SIG-M5 (cell line): ENCODE measurements at regions not wholly inside any gene's neighbourhood (a gene's known extent, or its start where the extent isn't known, plus 50 kb on each side); places are given as distances from the start of the nearest gene placed in this dataset.
"Not testable (repeated sequence)": the region's sequence is repeated elsewhere in the genome, so short reads cannot be mapped to it uniquely, and the experiment has no call there.

Experiments used
- DNase-seq: peaks from one replicate; lab custom pipeline; 2025; lab: John Stamatoyannopoulos, UW

DNA sequence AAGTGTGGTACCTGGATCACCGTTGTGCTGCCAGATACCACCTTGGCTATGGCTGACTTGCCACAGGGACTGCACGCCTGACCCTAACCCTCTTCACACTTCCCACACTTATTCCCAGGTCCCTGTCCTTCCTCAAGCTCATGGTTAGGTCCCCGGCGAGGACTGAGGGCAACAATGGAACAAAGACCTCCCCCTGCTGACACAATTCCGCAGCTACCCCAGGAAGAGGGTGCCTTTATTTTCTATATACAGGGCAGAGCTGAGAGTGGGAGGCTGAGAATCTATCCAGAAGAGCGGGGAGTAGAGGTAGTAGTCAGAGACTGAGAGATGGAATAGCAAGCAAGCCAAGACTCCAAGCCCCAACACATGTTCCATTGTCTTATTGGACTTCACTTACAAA is 118.1 kb upstream of the SEM1 start:
- no peak for DNase-seq

DNA sequence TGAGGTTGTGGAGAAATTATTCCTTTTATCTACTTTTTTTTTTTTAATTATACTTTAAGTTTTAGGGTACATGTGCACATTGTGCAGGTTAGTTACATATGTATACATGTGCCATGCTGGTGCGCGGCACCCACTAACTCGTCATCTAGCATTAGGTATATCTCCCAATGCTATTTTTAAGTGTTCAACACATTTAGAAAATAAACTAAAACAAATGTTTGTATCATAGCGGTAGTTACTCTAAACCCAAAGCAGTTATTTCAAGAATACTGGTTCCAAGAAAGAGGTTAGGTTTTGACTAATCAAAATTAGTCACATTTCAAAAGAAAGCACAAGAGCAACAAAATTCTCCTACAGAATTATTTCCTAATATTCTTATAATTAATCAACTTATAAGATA is 119.5 kb upstream of the SEM1 start:
- not testable (repeated sequence) for DNase-seq

- DNase-seq = no peak
These were observed 121.8 kb upstream of the SEM1 start for GRCh38 chr7:96831446-96831845.

- no peak for DNase-seq
These were observed 122.5 kb upstream of the SEM1 start for GRCh38 chr7:96832092-96832662.

DNA sequence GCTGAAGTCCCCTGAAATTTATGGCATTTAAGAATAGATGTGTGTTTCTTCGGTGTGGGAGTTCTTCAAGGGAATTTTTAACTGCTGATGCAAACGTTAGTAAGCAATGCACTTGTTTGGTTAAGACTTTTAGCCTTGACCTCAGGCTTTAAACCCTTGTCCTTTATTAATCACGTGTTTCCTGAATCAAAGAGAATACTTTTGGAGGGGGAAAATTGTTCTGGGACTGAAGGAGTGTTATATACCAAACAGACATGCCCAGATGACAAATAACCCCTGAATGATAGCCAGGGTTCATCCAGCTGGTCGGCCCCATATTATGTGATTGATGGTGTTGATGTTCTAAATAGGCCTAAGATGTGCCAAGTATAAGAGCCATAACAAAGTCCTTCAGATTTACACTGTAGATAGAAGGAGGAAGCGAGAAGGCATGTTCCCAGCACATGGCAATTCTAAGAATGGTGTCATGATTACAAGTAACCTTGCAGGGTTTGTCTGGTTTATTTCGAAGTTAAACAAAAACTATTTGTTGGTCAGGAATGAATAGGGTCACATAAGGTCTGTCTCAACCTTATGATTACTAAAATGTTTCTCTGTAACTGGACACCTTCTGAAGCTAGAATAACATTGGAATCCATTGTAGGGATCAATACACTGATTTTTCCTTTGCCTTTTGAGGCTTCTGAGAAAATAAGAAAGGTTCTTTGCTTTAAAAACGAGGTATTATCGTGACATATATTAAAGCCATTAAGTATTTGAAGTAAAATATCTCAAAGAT is 124.2 kb upstream of the SEM1 start:
- no peak for DNase-seq

DNA sequence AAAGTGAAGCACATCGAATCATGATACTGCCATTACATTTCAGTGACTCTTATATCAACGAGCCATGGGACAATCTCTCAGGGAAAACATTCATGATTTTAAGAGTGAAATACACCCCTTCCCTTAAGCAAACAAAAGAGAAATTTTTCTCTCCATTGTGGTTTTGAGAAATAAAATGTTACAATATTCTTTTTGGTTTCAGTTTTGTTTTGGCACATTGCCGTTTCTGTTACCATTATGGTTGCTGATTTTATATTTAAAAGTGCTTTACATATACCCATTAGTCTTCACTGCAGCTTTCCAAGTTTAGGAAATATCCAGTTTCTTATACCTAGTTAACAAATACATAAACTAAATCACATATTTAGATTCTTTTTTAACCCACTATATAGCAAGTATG is 126.8 kb upstream of the SEM1 start:
- DNase-seq = no peak

DNA sequence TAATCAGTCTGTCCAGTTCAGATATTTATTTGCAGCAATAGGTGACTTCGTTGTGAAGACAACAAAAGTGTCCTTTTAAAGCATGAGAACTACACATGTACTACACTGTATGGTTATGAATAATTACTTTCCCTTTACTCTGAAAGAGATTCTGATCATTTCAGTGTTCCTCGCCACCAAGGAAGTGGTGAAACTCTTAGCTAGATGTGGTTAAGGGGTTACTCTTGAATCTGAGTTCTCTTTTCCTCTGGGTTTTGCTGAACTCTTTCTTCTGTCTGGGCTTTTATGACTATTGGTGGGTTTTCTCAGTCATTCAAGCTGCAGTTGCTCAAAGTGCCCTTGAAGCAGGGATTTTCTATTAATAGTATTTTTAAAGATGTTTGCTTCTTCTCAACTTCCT is 127.9 kb upstream of the SEM1 start:
- peak; percentile 69 for DNase-seq

GRCh38 chr7:96838481-96838880 is 128.8 kb upstream of the SEM1 start:
- no peak for DNase-seq

DNA sequence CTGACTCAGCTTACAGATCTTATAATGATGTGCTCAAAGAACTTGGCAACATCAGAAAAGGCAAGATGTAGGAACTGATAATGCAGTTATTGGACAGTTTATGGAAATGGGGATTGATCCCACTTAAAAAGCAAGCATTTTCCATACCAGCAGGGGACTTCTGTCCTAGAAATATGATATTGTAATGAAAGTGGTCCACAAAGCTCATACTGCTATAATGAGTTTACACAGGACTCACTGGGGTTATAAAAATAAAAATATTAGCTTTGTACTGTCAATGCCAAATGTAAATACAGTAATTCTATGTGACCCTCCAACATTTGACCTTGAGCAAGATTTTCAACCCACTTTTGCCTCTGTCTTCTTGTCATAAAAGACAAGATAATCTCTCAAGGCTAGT is 145.5 kb upstream of the SEM1 start:
- DNase-seq = no peak

- DNase-seq = no peak
These were observed 146.0 kb upstream of the SEM1 start for GRCh38 chr7:96855691-96856090.

- DNase-seq = no peak
These were observed 135.8 kb upstream of the DLX6 start for GRCh38 chr7:96869538-96869937.

- DNase-seq = no peak
These were observed 135.2 kb upstream of the DLX6 start for GRCh38 chr7:96870185-96870584.

GRCh38 chr7:96870934-96871333 is 134.4 kb upstream of the DLX6 start:
- no peak for DNase-seq

DNA sequence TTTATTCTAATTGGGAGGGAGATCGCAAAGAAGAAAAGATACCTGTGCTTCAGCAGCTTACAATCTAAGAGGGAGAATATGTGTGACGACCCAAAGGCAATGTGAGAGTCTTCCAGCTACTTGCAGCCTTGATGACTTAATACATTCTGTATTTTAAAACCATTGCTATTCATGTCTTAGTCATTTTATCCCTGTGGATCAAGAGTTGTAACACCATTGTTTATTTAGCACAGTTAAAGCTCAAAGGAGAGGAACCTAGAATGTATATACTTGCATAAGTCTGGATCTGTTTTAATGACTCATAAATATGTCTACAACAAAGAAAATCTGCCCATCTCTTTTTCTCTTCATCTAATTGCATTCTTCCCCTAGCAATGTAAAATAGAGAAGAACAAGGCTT is 117.9 kb upstream of the DLX6 start:
- DNase-seq = no peak

- DNase-seq = no peak
These were observed 106.2 kb upstream of the DLX6 start for GRCh38 chr7:96899108-96899507.

DNA sequence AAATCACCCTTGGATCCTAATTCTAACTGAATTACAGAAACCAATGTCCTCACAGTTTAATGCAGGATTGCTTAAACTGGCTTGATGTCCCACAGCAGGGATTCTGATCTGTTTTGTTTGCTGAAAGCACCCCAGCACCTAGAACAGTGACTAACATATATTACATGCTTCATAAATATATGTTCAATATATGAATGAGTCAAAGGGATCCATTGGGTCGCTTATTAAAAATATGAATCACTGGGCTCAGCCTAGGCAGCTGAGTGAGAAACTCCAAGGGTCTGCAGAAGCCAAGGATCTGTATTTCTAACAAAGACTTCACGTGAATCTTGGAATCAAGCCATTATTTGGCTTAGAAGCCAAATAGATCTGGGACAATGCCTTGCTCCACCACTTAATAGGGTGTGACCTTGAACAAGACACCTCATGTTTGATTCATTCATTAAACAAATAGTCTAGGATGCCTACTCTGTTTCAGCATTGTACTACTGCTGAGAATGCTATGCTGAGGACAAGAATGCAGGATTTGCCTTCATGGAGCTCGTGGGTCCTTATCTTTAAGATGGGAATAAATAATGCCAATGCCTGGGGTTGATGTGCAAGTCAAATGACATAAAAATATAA is 103.4 kb upstream of the DLX6 start:
- no peak for DNase-seq

DNA sequence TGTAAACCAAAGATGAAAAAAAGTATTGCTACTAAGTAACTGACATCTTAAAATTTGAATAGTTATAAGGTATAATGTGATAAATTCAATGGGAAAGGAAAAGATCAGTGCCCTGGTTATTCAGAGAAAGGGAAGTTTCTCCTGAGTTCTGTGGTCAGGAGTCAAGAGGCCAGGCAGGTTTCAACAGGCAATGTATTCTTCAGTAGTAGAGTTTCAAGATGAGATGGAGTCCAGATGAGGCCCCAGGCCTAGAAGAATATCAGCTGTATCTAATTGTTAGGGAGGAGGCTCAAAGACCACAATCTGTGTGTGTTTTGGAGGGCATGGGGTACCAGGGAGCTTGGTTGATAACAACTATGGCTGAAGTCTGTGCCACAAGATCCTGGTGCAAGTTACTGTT is 101.4 kb upstream of the DLX6 start:
- no peak for DNase-seq

- no peak for DNase-seq
These were observed 94.9 kb upstream of the DLX6 start for GRCh38 chr7:96910486-96910885.

DNA sequence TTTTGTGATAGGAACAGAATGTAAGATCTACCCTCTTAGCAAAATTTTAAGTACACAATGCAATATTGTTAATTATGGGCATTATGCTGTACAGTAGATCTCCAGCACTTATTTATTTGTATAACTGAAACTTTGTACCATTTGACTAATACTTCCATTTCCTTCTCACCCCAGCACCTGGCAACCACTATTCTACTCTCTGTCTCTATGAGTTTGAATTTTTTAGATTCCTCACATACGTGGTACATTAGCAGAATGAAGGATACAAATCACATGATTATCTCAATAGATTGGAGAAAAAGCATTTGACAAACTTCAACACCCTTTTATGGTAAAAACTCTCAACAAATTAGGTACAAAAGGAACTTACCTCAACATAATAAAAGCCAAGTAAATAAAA is 90.3 kb upstream of the DLX6 start:
- DNase-seq = no peak

GRCh38 chr7:96920064-96920463 is 85.3 kb upstream of the DLX6 start:
- DNase-seq = no peak

- DNase-seq = no peak
These were observed 84.6 kb upstream of the DLX6 start for GRCh38 chr7:96920713-96921112.

DNA sequence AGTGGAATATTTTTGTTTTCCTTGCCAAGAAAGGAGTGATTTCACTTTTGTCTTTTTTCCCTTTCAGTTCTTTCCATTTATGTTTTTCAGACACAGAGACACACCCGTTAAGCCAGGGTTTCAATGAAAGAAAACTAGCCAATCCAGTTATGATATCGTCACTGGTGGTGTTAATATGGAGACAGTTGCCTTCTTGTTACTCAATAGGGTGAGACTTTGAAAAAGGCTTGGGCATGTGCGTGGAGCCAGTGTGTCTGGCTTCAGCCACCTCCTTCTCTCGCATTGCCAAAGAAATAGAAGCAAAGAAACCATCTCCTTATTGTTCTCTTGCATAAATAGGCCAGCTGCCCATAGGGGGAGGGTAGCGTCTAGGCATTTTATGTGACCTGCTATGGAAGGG is 84.1 kb upstream of the DLX6 start:
- no peak for DNase-seq

DNA sequence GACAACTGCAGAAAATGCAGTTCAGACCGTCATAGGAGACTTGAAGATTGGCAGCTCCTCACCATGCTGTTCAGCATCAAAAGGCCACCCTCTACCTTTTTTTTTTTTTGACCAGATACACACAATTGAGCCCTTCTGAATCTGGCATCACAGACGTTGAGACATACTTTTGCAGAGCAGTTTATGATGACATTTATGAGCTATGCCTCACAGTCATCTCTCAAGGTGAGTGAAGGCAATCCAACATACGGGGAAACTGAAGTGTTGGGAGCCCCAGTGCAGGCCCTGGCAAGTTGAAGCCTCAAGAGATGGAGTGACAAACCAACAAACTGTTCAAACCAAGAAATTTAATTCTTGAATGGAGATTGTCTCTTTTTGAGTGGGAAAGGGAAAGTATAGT is 83.6 kb upstream of the DLX6 start:
- DNase-seq = no peak

DNA sequence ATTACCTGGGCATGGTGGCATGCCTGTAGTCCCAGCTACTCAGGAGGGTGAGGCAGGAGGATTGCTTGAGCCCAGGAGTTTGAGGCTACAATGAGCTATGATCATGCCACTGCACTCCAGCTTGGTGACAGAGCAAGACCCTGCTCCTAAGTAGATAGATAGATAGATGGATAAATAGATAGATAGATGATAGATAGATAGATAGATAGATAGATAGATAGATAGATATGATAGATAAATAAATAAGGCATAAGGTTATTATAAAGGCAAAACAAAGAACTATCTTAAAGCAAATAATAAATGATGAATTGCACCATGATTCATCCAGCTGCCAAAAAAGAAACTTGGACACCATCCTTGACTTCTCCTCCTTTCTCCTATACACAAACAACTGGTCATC is 82.0 kb upstream of the DLX6 start:
- not testable (repeated sequence) for DNase-seq
